ENCODE measurements at regions not wholly inside any gene's neighbourhood (a gene's known extent, or its start where the extent isn't known, plus 50 kb on each side); places are given as distances from the start of the nearest gene placed in this dataset.
"Not testable (repeated sequence)": the region's sequence is repeated elsewhere in the genome, so short reads cannot be mapped to it uniquely, and the experiment has no call there.

DNA sequence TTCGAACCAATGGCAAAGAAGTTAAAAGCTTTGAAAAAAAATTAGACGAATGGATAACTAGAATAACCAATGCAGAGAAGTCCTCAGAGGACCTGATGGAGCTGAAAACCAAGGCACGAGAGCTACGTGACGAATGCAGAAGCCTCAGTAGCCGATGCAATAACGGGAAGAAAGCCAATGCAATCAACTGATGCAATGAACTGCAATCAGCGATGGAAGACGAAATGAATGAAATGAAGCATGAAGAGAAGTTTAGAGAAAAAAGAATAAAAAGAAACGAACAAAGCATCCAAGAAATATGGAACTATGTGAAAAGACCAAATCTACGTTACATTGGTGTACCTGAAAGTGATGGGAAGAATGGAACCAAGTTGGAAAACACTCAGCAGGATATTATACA lies 52.6 kb upstream of the MRPS30 start:
- DNase-seq (ENCODE audit: insufficient read length, low spot score); FAIRE-seq: not testable (repeated sequence)

DNA sequence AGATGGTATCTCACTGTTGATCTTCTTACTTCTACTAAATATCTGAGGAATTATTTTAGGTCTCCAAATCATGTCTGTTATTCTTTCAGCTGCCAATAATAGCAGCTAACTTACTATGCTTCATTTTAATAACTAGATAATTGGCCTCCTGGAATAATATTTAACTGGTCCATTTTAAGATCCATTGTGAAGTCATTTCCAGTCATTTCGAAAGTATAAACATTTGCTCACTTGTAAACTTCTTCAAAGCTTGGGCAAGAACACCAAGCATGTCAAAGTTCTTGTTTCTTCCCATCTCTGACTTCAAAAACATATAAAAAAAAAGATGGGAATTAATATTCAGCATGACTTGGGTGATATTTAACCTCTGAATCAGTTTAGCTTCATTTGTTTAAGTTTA lies 61.4 kb upstream of the MRPS30 start:
- FAIRE-seq (no peak), DNase-seq (ENCODE audit: insufficient read length, low spot score) (no peak)

DNA sequence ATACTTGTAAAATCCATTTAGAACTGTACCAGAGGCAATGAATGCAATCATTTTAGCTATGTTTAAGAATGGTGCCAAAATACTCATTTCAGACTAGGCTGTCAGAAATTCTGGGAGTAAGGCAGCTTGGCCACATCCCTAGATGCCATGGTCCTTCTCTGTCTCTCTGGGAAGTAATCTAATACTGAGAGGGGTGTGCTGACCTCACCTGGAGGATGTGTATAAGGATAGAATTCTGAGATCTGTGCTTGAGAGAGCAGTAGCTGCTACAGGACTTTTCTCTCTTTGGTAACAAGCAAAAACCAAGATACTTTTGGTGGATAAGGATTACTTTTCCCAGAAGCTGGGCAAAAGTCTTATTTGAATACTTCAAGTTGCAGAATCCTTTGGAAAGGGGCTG lies 68.1 kb upstream of the MRPS30 start:
- DNase-seq (ENCODE audit: insufficient read length, low spot score): no peak
- FAIRE-seq: no peak

DNA sequence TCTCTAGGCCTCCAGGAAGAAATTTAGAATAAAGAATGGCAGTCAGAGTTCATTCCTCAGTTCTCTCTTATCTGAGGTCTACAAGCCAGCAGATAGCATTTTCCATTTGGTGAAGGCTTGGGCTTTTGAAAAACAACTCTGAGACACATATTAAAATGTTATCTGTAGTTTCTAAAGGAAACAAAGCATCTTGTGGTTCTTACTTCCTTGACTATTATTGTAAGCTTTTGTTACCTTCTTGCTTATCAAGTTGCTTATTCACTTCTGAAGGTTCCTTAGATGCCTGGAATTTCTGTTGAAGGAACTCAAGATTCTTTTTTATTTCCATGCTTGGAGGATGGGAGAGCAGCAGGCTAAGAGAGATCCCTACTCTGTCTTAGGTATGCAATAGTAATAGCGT lies 79.2 kb upstream of the MRPS30 start:
- DNase-seq (ENCODE audit: insufficient read length, low spot score) (no peak), FAIRE-seq (no peak)

DNA sequence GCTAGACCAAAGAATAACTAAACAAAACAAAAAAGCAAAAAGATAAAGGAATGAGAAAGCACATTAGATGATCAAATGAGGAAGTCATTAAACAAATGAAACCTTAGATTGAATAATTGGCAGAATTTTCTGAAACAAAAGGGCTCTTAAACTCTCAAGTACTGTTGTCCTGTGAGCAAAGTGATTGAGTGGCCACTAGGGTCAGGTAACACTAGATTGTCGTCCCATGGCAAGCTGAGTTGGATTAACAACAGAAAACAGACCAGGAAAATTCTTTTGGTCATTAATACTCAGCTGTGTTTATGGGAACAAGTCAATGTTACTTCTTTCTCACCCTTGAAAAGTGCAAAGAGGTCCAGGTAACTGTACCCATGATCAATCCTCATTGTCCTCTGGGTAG lies 81.6 kb upstream of the MRPS30 start:
- DNase-seq (ENCODE audit: insufficient read length, low spot score): no peak
- no peak for FAIRE-seq

DNA sequence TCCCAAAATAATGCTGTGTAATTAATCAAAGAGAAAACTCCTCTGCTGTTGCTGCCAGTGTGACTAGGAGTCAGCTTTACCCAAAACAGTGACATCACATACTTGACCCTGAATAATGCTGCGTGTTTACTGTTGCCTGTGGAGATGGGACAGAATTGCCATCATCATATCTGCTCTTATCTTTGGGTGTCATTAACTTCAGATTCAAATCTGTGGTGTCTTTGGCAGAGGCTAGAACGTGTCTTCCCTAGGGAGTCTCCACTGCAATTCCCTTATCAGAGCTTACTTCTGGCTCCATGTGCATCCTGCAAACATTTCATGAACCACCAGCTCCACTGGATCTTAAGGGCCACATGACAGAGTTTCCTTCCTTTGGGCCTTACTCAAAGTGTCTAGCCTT lies 88.9 kb upstream of the MRPS30 start:
- FAIRE-seq (no peak), DNase-seq (ENCODE audit: insufficient read length, low spot score) (no peak)

DNA sequence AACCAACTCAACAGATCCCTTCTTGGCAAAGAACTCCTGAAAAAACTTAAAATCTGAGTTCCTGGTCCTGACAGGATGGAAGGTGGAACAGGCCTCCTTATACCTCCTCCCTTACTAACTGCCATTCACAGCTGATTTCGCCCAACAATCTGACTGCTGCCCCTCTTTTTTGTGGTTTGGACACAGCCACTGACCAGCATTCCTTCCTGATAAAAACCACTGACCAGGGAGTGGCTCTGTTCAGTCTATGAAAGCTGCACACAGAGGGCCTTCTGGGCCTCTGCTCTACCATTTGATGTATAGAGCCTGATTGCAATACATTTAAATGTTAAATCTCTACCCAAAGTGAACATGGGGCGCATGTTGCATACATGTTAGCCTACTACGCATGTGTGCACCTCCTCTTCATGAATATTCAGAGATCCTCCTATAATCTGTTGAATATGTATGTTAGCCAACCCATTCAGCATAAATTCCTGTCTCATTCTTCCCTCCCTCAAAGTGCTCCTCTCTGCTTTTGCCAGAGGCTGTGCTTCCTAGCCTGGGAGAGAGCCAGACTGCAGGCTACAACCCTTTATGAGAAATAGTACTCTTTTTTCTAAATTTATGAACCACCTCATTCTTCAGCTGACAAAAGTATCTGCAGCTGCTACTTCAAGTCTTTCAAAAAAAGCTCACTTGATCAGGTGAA lies 93.7 kb upstream of the MRPS30 start:
- FAIRE-seq (no peak), DNase-seq (ENCODE audit: insufficient read length, low spot score) (no peak)

DNA sequence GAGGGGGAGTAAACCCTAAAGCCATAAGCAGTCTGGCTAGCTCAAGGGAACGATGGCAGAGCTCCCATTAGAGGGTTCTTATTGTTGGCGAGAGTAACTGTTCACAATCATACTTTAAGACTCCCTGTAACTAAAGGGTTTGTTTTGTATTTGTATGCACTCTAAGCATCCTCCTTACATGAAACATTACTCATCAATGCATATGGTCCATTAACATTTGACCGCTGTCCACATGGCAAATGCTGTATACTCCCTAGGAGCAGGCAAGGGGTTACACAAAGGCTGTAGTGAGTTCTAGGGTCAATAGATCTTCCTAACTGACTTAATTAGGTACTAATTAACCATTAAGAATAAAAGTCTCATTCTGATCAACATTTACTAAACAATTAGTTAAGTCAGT lies 95.3 kb upstream of the MRPS30 start:
- no peak for DNase-seq (ENCODE audit: insufficient read length, low spot score)
- no peak for FAIRE-seq

DNA sequence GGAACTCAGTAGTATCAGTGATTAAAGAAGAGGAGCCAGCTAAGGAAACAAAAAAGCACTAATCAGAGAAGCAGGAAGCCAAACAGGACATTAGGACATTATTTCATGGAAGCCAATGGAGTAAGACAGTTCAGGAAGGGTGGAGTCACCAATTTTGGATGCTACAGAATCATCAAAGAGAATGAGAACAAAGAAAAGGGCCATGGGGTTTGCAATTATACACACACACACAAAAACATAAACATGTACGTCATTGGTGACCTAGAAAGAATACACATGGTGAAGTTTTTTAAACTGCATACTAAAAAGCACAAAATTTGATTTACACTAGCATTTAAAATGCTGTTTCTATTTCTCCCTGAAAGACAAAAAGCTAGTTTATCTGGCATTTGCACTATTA lies 96.8 kb upstream of the MRPS30 start:
- DNase-seq (ENCODE audit: insufficient read length, low spot score) (no peak), FAIRE-seq (no peak)

DNA sequence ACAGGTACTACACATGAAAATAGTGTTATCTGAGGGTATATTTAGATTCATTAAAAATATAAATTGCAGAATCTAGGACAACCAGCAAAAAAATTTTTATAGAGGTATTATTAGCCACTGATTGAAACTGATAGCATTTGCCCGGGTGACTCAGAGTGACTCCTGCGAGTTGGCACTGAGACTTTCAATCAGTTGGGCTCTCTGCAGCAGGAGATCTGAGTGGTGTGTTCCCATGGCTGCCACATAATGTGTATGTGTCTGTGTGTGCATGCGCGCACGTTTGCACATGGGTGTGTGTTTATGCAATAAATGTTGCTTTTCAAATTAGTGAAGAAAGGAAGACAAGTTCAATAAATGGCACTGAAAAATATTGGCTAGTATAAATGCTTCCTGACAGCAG lies 100.1 kb upstream of the MRPS30 start:
- DNase-seq (ENCODE audit: insufficient read length, low spot score): no peak
- no peak for FAIRE-seq

DNA sequence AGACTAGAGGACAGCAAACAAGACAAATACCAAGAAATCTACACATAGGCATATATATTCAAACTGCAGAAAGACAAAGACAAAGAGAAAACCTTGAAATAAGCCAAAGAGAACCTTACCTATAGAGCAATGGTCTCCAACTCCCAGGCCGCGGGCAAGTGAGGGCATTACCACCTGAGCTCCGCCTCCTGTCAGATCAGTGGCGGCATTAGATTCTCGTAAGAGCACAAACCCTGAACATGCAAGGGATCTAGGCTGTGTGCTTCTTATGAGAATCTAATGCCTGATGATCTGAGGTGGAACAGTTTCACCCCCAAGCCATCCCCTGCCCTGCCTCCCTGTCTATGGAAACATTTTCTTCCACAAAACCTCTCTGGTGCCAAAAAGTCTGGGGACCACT lies 101.0 kb upstream of the MRPS30 start:
- no peak for FAIRE-seq

DNA sequence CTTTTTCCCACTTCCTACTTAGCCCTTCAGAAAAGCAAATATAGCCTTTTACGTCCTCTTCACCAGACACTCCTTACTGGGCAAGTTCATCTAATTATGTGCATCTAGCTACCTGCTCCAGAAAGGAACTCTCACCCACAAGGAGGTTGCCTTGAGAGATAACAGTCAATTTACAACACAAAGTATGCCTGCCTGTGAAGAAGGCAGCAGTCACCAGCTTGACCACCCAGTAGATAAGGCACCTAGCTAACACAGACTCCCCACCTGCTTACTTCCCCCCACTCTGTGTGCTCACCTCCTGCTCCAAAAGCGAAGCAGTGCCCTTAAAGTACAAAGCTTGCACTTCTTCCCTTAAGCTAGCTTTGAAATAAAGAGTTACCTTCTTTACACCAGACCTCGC lies 111.7 kb upstream of the MRPS30 start:
- no peak for DNase-seq (ENCODE audit: insufficient read length, low spot score)
- no peak for FAIRE-seq

More for the DNA sequence above, 101.0 kb upstream of the MRPS30 start:
- DNase-seq (ENCODE audit: insufficient read length, low spot score): no peak

DNA sequence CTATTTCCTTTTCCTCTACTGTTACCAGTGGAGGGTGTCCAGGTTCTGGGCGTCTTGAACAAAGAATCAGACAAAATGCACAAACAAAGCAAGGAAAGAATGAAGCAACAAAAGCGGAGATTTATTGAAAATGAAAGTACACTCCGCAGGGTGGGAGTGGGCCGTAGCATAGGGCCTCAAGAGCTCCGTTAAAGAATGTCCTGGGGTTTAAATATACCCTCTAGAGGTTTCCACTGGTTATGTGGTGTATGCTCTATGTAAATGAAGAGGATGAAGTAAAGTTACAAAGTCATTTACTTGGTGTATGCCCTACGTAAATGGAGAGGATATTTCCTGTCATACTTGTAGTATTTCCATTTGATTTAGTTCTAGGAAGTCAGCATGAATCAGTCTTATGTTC lies 113.5 kb upstream of the MRPS30 start:
- DNase-seq (ENCODE audit: insufficient read length, low spot score) (no peak), FAIRE-seq (no peak)

DNA sequence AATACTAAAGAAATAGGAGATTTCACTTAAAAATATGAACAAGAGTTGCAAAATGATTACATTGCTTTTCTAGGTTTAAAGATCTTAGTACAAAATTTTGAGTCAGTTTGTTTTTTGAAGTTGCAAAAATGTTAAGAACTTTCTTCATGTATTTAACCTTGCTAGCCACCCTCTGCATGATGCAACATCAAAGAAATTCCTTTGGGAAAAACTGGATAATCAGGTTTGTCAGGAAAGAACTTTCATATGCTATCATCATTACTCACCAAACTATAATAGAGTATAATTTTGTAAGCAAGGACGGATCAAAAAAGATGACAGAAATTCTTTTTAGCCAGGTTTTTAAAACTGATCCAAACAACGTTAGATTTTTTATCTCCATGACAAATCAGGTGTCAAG lies 116.9 kb upstream of the MRPS30 start:
- no peak for DNase-seq (ENCODE audit: insufficient read length, low spot score)
- no peak for FAIRE-seq

DNA sequence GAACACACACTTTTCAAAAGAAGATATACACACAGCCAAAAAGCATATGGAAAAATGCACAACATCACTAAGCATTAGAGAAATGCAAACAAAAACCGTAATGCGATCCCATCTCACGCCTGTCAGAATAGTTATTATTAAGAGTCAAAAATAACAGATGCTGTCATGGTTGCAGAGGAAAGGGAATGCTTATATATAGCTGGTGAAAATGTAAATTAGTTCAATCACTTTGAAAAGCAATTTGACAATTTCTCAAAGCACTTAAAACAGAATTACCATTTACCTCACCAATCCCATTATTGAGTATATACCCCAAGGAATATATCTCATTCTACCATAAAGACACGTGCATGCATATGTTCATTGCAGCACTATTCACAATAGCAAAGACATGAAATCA lies 126.8 kb upstream of the MRPS30 start:
- FAIRE-seq (no peak), DNase-seq (ENCODE audit: insufficient read length, low spot score) (no peak)

DNA sequence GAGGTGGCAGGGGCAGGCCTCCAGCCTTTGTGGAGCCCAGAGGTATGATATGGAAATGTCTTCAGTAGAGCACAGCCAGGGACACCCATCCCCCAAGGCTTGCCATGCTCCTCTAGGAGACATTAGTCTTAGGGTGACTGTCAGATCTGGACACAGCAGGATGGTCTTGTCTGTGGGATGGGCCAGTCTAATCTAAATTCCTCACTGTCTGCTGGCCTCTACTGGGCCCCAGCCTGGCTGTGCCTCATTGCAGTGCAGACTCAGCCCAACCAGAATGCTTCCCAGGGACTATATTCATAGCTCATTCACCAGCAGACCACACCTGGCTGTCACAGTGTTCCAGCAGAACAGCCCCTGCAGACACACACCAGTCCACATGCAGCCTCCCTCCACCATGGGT lies 129.5 kb upstream of the MRPS30 start:
- no peak for DNase-seq (ENCODE audit: insufficient read length, low spot score)
- FAIRE-seq: no peak

DNA sequence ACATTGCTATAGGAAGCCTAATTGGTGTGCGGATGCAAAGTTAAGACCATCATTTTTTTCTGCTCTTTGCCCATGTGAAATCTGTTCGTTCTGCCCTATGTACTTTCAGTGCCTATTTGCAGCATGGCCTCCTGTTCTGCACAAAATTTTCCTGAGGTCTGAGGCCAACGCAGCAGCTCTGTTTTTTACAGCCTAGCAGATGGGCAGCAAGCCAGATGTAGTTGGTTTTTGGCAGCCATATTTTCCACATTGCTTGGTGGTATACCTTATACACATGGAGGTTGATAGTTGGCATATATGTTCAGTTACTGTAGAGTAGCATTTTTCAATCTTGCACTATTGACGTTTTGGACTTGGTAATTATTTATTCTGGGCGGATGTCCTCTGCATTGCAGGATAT lies 133.5 kb upstream of the MRPS30 start:
- DNase-seq (ENCODE audit: insufficient read length, low spot score) (no peak), FAIRE-seq (no peak)

DNA sequence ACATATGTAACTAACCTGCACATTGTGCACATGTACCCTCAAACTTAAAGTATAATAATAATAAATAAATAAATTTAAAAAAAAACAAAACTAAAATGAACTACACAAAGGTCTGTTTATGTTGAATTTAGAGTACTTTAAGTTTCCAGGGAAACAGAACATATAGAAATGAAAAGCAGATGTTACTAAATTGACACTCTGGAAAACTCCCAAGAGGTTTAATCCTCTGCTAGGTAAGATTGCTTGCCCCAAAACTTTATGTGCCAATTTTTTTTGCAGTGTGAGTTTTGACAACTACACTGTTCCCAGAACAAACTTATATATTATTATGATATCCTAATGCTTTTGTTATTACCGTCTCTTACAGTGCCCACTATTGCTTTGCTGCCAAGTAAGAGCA lies 134.3 kb upstream of the MRPS30 start:
- no peak for DNase-seq (ENCODE audit: insufficient read length, low spot score)
- FAIRE-seq: no peak

DNA sequence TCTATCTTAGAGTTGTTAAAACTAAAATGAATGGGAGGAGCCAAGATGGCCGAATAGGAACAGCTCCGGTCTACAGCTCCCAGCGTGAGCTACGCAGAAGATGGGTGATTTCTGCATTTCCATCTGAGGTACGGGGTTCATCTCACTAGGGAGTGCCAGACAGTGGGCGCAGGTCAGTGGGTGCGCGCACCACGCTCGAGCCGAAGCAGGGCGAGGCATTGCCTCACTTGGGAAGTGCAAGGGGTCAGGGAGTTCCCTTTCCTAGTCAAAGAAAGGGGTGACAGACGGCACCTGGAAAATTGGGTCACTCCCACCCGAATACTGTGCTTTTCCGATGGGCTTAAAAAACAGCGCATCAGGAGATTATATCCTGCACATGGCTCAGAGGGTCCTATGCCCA lies 140.3 kb upstream of the MRPS30 start:
- not testable (repeated sequence) for DNase-seq (ENCODE audit: insufficient read length, low spot score); FAIRE-seq

DNA sequence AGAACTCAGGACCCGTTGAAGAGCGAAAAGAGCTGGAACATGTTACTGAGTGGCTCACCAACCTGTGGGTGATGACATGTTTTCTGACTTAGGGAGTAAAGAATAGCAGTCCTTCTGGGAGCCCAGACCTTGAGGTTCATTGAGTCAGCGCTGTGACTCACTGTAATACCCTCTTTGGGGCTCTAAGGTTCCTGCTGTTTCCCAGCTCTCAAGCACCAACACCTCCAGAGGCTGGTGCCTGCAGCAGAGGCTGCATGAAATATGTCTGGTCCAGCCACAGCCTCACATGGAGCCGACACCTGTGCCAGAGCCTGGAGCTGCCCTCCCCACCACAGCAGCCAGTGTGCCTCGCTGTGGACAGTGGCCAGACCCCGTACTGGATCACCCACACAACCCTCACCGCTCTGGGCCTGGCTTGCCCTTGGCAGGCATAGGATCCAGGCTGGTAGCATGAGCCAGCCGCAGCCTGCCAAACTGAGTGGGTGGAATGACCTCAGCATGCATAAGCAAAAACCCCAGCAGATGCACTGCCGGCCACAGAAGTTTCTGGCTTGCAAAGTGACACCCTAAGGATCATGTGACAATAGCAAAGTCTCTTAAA lies 143.5 kb upstream of the MRPS30 start:
- no peak for FAIRE-seq
- no peak for DNase-seq (ENCODE audit: insufficient read length, low spot score)

DNA sequence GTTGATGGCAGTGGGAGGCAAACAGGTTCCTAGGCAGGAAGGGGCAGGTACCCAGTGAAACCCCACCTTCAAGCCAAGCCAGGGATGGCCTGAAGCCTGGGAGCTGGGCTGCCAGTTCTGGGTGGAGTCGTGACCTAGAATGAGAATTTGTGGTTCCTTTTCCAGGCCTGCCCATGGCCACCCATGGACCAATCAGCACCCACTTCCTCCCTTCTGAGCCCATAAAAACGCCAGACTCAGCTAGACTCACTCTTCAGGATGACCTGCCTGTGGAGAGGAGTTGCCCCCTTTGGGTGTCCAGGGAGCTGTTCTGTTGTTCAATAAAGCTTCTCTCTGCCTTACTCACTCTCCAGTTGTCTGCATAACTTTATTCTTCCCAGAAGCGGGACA lies 144.0 kb upstream of the MRPS30 start:
- DNase-seq (ENCODE audit: insufficient read length, low spot score) (no peak), FAIRE-seq (no peak)

DNA sequence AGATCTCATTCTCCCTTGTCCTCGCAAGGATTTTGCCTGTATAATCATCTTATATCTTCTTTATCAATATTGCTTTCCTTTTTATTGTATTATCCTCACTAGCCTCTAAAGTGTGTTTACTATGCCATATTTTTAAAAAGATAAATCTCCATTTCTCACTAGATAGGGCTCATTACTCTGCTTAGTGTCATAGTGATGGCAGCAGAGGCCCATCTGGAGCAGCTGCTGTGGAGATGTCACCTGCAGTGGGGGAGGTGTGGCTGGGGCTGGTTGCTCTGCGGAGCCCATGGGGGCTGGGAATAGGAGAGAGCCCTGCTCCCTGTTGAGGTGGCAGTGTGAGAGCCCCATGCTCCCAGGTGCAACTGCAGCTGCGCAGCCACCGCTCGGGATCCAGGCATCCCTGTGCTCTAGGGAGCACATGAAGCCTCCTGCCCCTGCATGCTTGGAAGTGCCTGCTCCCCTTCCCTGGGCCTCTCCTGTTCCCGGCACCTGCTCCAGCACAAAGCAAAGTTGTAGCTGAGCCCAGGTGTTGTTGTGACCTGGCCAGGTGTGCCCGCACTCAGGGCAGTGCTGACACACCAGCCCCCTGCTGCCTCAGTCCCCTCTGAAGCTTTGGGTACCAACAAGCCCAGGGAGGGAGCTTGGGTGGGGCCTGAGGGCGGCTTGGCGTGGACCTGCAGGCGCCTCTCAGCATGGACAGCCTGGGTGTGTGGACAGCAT lies 144.6 kb upstream of the MRPS30 start:
- DNase-seq (ENCODE audit: insufficient read length, low spot score): no peak
- FAIRE-seq: no peak
